22Rv1 (cell line): ENCODE measurements at regions not wholly inside any gene's neighbourhood (a gene's known extent, or its start where the extent isn't known, plus 50 kb on each side); places are given as distances from the start of the nearest gene placed in this dataset.

Experiments used
- ZFX ChIP-seq: fragments of 450-650 bp; IDR thresholded peaks from 2 replicates; pipeline ENCODE4 v1.6.1; 2017; ENCODE audit warnings: antibody characterized with exemption, borderline replicate concordance
- TF ChIP-seq, protein P1 (sequence below): fragments of 450-650 bp; IDR thresholded peaks from 2 replicates; pipeline ENCODE4 v1.5.1; 2017; ENCODE audit warnings: mild to moderate bottlenecking

DNA sequence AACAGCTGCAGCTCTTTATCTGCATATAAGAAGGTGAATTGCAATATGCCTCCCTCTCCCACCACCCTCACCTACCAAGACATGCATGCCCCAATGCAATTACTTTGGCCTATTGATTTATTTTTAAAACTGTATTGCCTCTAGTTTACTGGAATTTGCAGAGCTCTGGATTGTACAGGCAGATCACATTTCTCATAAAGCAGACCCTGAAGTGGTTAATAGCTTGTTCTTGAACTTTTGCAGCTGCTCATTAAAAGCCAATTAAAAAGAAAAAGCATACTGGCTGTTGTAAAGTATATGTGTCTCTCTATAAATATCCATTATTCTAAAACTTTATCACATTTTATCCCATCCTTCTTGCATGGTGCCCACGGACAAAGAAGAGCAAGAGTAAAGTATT, 221.5 kb upstream of the TOPAZ1 start:
- TF ChIP-seq, protein P1, sequence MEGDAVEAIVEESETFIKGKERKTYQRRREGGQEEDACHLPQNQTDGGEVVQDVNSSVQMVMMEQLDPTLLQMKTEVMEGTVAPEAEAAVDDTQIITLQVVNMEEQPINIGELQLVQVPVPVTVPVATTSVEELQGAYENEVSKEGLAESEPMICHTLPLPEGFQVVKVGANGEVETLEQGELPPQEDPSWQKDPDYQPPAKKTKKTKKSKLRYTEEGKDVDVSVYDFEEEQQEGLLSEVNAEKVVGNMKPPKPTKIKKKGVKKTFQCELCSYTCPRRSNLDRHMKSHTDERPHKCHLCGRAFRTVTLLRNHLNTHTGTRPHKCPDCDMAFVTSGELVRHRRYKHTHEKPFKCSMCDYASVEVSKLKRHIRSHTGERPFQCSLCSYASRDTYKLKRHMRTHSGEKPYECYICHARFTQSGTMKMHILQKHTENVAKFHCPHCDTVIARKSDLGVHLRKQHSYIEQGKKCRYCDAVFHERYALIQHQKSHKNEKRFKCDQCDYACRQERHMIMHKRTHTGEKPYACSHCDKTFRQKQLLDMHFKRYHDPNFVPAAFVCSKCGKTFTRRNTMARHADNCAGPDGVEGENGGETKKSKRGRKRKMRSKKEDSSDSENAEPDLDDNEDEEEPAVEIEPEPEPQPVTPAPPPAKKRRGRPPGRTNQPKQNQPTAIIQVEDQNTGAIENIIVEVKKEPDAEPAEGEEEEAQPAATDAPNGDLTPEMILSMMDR, result no peak
- TF ChIP-seq ZFX, result no peak
